GM12891 (cell line): ENCODE measurements at regions not wholly inside any gene's neighbourhood (a gene's known extent, or its start where the extent isn't known, plus 50 kb on each side); places are given as distances from the start of the nearest gene placed in this dataset.

Experiments
- POLR2A ChIP-seq: IDR thresholded peaks from 2 replicates; pipeline ENCODE4 v1.6.1; 2011; ENCODE audit warnings: low read depth, low read length, control low read depth
- POLR2AphosphoS5 ChIP-seq: IDR thresholded peaks from 2 replicates; pipeline ENCODE4 v1.6.1; 2011; ENCODE audit warnings: low read depth, low read length, control low read depth
- TAF1 ChIP-seq: IDR thresholded peaks from 2 replicates; pipeline ENCODE4 v1.6.1; 2011; ENCODE audit warnings: low read depth, low read length, control low read depth

- TF ChIP-seq POLR2AphosphoS5 (no peak), TAF1 (no peak), POLR2A (no peak)
These were observed 348.2 kb downstream of the IRX1 start for GRCh38 chr5:3943859-3944258.
